Caco-2 (cell line): ENCODE measurements at regions not wholly inside any gene's neighbourhood (a gene's known extent, or its start where the extent isn't known, plus 50 kb on each side); places are given as distances from the start of the nearest gene placed in this dataset.

Experiments used
- BruUV-seq: library from RNA; stranded (reverse); fragments of 400-500 nt; replicated peaks from 2 replicates; lab custom pipeline; 2021; lab: Mats Ljungman, UMichigan
- CTCF ChIA-PET: fragments of 300-600 bp; sonication (Branson Sonifier 250); formaldehyde crosslinking; loops from one replicate; lab custom pipeline; 2022; ENCODE audit warnings: antibody characterized with exemption; lab: Charles Lee
- POLR2A ChIA-PET: fragments of 300-600 bp; sonication (Branson Sonifier 250); formaldehyde crosslinking; loops from one replicate; lab custom pipeline; 2022; ENCODE audit warnings: antibody characterized with exemption; lab: Charles Lee
- DNase-seq, 2 experiments: peaks; one replicate each; pipeline versions ENCODE4 v3.0.0 to v3.0.0-alpha.2; 2020 to 2022
- H3K27me3 ChIP-seq: replicated peaks from 2 replicates; pipeline ENCODE4 v1.6.0; 2011; ENCODE audit warnings: low read length; ENCODE audit not compliant: control insufficient read depth, insufficient read depth
- H3K36me3 ChIP-seq: 2 replicates; pipeline ENCODE4 v1.5.1; 2011; ENCODE audit warnings: low read length; ENCODE audit not compliant: control insufficient read depth, insufficient read depth
- H3K4me1 ChIP-seq: fragments of 250-450 bp; sonication (Bioruptor Pico); 2 replicates; pipeline ENCODE4 v1.5.1; 2020; ENCODE audit warnings: mild to moderate bottlenecking
- H3K4me3 ChIP-seq: 2 replicates; pipeline ENCODE4 v1.5.1; 2011; ENCODE audit warnings: low read depth, mild to moderate bottlenecking, control low read depth, low read length
- H3K9me3 ChIP-seq: fragments of 250-450 bp; sonication (Bioruptor Pico); 2 replicates; pipeline ENCODE4 v1.5.1; 2020; ENCODE audit warnings: mild to moderate bottlenecking, moderate library complexity
- H3K27ac Mint-ChIP-seq: one replicate; pipeline ENCODE4 v1.8.0; 2022; ENCODE audit warnings: mixed read lengths; ENCODE audit not compliant: unreplicated experiment
- H3K27me3 Mint-ChIP-seq: one replicate; pipeline ENCODE4 v1.8.0; 2022; ENCODE audit warnings: mixed read lengths; ENCODE audit not compliant: insufficient read depth, unreplicated experiment
- H3K36me3 Mint-ChIP-seq: one replicate; pipeline ENCODE4 v1.8.0; 2022; ENCODE audit warnings: mild to moderate bottlenecking, mixed read lengths; ENCODE audit not compliant: insufficient read depth, unreplicated experiment
- H3K4me1 Mint-ChIP-seq: one replicate; pipeline ENCODE4 v1.8.0; 2022; ENCODE audit warnings: low read depth, mixed read lengths; ENCODE audit not compliant: unreplicated experiment
- H3K4me3 Mint-ChIP-seq: one replicate; pipeline ENCODE4 v1.8.0; 2022; ENCODE audit warnings: mild to moderate bottlenecking, moderate library complexity, mixed read lengths; ENCODE audit not compliant: unreplicated experiment
- H3K9me3 Mint-ChIP-seq: one replicate; pipeline ENCODE4 v1.8.0; 2022; ENCODE audit warnings: mixed read lengths; ENCODE audit not compliant: unreplicated experiment
- CTCF ChIP-seq, 2 experiments: fragments of 200-600 bp in 1 of 2; IDR thresholded peaks; 1 replicate in 1 of 2; 2 replicates in 1 of 2; pipeline versions ENCODE4 v1.5.1 to v1.8.0; 2011 to 2022; ENCODE audit warnings: antibody characterized with exemption in 1 of 2, control low read depth in 1 of 2, inconsistent platforms in 1 of 2, low read depth in 1 of 2, low read length in 1 of 2, mild to moderate bottlenecking in 1 of 2, moderate library complexity in 1 of 2; ENCODE audit not compliant: insufficient read depth in 1 of 2, severe bottlenecking in 1 of 2, unreplicated experiment in 1 of 2
- intact Hi-C: fragments of 100-400 bp; cut with micrococcal nuclease; formaldehyde crosslinking; loops from one replicate; pipeline ENCODE4 v1.10.0; 2022; ENCODE audit not compliant: unreplicated experiment

- H3K4me1 Mint-ChIP-seq = peaks cover 9% of the 10 kb centered on the region
- ChIA-PET CTCF (interaction anchor here (1.2 kb wide), 1 partner anchor 13 kb away, joined by 3 read pairs; no protein-coding TSS in a partner anchor), POLR2A (no interaction called here)
- no peak overlapping the region for H3K4me3 Mint-ChIP-seq
- BruUV-seq = no TSS peak
- Histone ChIP-seq H3K4me1 (peaks cover 7% of the 10 kb centered on the region), H3K36me3 (no peaks in the 10 kb centered on the region), H3K27me3 (no peaks in the 10 kb centered on the region), H3K4me3 (no peak overlapping the region), H3K9me3 (no peaks in the 10 kb centered on the region)
- DNase-seq = no peak
- H3K9me3 Mint-ChIP-seq = no peaks in the 10 kb centered on the region
- H3K27ac Mint-ChIP-seq = no peak overlapping the region
- no peaks in the 10 kb centered on the region for H3K36me3 Mint-ChIP-seq
- intact Hi-C loops = no loop called here
- no peaks in the 10 kb centered on the region for H3K27me3 Mint-ChIP-seq
- no peak for TF ChIP-seq CTCF (IDR thresholded peaks at IDR 0.05; ENCODE audit: insufficient read depth in 1 of 2, low read depth in 1 of 2, low read length in 1 of 2, severe bottlenecking in 1 of 2, unreplicated experiment in 1 of 2)
These were observed 69.0 kb upstream of the NLK start for GRCh38 chr17:27973258-27974044.

- no TSS peak for BruUV-seq
- intact Hi-C loops = no loop called here
These were observed 68.4 kb upstream of the NLK start for GRCh38 chr17:27974045-27974436.

More at GRCh38 chr17:27974045-27974436, 68.4 kb upstream of the NLK start:
- no peak overlapping the region for H3K27ac Mint-ChIP-seq
- no peaks in the 10 kb centered on the region for H3K27me3 ChIP-seq
- H3K27me3 Mint-ChIP-seq = no peaks in the 10 kb centered on the region
- no peaks in the 10 kb centered on the region for H3K9me3 Mint-ChIP-seq
- no peak overlapping the region for H3K4me3 Mint-ChIP-seq
- TF ChIP-seq CTCF (IDR thresholded peaks at IDR 0.05; ENCODE audit: insufficient read depth in 1 of 2, low read depth in 1 of 2, low read length in 1 of 2, severe bottlenecking in 1 of 2, unreplicated experiment in 1 of 2) = no peak
- DNase-seq = no peak
- no peaks in the 10 kb centered on the region for H3K36me3 ChIP-seq
- POLR2A ChIA-PET = no interaction called here
- H3K4me1 Mint-ChIP-seq = peaks cover 15% of the 10 kb centered on the region
- no peak overlapping the region for H3K4me3 ChIP-seq
- H3K36me3 Mint-ChIP-seq = no peaks in the 10 kb centered on the region
- no peaks in the 10 kb centered on the region for H3K9me3 ChIP-seq
- CTCF ChIA-PET = interaction anchor here (0.6 to 1.2 kb wide), 3 partner anchors 12 to 131 kb away, joined by 3 read pairs; no protein-coding TSS in a partner anchor
- peaks cover 13% of the 10 kb centered on the region for H3K4me1 ChIP-seq
